Lower lobe of right lung (tissue), 2 donors: ENCODE measurements at regions not wholly inside any gene's neighbourhood (a gene's known extent, or its start where the extent isn't known, plus 50 kb on each side); places are given as distances from the start of the nearest gene placed in this dataset.

ENCODE experiments used
- ATAC-seq, 2 donors: fragments of 200-7000 bp; cut with Tn5 transposase; one replicate each; pipeline ENCODE4 v1.9.1; 2020 to 2022; ENCODE audit warnings: mild to moderate bottlenecking in 2 of 2, moderate library complexity in 2 of 2
- DNase-seq: peaks from one replicate; pipeline ENCODE4 v3.0.0-alpha.2; 2020
- H3K27ac ChIP-seq: fragments of 200-600 bp; one replicate; pipeline ENCODE4 v1.8.0; 2022
- H3K27me3 ChIP-seq: fragments of 200-600 bp; one replicate; pipeline ENCODE4 v1.8.0; 2022; ENCODE audit warnings: low read depth
- H3K36me3 ChIP-seq: fragments of 200-600 bp; one replicate; pipeline ENCODE4 v1.8.0; 2022; ENCODE audit warnings: mild to moderate bottlenecking
- H3K4me1 ChIP-seq: fragments of 200-600 bp; one replicate; pipeline ENCODE4 v1.8.0; 2022
- H3K4me3 ChIP-seq: fragments of 200-600 bp; one replicate; pipeline ENCODE4 v1.8.0; 2022; ENCODE audit warnings: mild to moderate bottlenecking
- H3K9me3 ChIP-seq: fragments of 200-600 bp; one replicate; pipeline ENCODE4 v1.8.0; 2022
- intact Hi-C: fragments of 100-400 bp; cut with DNase I; formaldehyde crosslinking; loops from one replicate; pipeline ENCODE4 v1.11.0; 2022
- TF ChIP-seq, protein P1 (sequence below): fragments of 200-600 bp; IDR thresholded peaks from one replicate; pipeline ENCODE4 v1.8.0; 2022; ENCODE audit warnings: antibody characterized with exemption, mild to moderate bottlenecking
- donor health status: DM: no; HTN: yes; CAD: no; lungs with severe emphysema.

DNA sequence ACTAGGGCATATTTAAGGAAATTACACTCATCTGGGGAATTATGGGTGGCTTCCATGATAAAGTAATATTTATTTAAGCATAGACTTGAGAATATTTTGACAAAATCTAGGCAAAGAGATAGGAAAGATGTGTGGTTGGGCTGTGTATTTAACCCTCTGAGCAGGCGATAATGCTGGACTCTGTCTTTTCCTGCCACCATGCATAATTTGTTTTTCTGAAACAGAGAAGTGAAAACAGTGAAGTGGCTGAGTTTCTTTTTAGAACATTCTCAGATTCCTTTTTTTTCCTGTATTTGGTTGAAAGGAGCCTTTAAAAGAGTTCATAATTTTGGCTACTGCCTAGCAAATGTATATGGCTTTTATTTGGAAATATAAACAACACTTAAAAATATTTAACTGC is 104.8 kb upstream of the CDH19 start:
- H3K27ac ChIP-seq, result no peak overlapping the region
- DNase-seq (no peak), ATAC-seq (no peak)
- TF ChIP-seq, protein P1, sequence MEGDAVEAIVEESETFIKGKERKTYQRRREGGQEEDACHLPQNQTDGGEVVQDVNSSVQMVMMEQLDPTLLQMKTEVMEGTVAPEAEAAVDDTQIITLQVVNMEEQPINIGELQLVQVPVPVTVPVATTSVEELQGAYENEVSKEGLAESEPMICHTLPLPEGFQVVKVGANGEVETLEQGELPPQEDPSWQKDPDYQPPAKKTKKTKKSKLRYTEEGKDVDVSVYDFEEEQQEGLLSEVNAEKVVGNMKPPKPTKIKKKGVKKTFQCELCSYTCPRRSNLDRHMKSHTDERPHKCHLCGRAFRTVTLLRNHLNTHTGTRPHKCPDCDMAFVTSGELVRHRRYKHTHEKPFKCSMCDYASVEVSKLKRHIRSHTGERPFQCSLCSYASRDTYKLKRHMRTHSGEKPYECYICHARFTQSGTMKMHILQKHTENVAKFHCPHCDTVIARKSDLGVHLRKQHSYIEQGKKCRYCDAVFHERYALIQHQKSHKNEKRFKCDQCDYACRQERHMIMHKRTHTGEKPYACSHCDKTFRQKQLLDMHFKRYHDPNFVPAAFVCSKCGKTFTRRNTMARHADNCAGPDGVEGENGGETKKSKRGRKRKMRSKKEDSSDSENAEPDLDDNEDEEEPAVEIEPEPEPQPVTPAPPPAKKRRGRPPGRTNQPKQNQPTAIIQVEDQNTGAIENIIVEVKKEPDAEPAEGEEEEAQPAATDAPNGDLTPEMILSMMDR, result no peak
- no peak overlapping the region for H3K4me3 ChIP-seq
- no peaks in the 10 kb centered on the region for H3K4me1 ChIP-seq
- intact Hi-C loops, result no loop called here
- H3K27me3 ChIP-seq, result no peaks in the 10 kb centered on the region
- H3K9me3 ChIP-seq, result no peaks in the 10 kb centered on the region
- no peaks in the 10 kb centered on the region for H3K36me3 ChIP-seq

DNA sequence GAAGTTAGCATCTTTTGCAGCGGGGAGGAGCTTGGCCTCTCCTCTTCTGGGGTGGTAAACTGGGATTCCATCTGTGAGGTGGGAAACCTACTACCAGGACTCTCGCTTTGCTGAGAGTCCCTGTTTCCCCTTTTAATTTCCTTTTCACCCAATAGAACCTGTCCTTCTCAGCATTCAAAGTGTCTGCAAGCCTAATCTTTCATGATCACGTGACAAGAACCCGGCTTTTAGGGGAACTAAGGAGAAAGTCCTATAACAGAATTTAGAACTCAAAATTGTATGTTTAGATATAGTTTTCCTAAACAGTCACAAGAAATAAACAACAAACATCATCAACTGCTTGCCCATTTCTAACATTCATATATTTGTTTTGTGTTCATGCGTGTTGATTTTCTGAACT is 103.6 kb upstream of the CDH19 start:
- Histone ChIP-seq H3K27me3 (no peaks in the 10 kb centered on the region), H3K4me1 (no peaks in the 10 kb centered on the region), H3K27ac (no peak overlapping the region), H3K9me3 (no peaks in the 10 kb centered on the region), H3K4me3 (no peak overlapping the region), H3K36me3 (no peaks in the 10 kb centered on the region)
- ATAC-seq (no peak), DNase-seq (no peak)
- TF ChIP-seq, protein P1, result no peak
- intact Hi-C loops, result no loop called here

DNA sequence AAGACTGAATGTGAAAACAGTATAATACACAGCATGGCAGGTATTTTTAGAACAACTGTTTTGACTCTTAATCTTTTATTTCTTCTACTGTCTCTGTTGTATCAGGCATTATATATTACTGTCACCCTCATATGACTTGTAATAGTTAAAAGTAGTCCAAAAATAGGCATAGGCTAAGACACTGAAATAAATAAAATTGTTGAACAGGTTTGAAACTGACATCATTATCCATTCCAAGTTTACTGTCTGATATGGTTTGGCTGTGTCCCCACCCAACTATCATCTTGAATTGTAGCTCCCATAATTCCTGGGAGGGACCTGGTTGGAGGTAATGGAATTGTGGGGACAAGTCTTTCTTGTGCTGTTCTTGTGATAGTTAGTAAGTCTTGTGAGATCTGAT is 91.4 kb upstream of the CDH19 start:
- Histone ChIP-seq H3K9me3 (no peaks in the 10 kb centered on the region), H3K4me1 (no peaks in the 10 kb centered on the region), H3K36me3 (no peaks in the 10 kb centered on the region), H3K4me3 (no peak overlapping the region), H3K27me3 (no peaks in the 10 kb centered on the region), H3K27ac (no peak overlapping the region)
- TF ChIP-seq, protein P1, result no peak
- intact Hi-C loops, result no loop called here
- DNase-seq (no peak), ATAC-seq (no peak)

DNA sequence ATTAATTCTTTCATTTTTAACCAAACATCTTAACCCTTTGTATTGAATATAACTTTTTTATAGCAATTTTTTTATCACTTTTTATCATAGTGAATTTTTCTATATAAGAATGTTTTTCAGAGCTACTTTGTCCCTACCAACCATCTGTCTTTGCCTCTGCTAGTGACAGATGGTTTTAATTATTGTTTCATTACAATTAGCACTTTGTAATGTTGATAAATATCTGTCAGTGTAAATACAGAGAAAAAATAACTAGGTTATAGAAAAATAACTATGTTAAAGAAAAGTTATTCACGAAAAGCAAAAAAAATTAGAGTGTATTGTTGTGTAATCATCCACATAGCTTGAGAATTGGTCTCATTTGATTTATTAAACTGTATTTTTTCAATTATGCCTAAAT is 91.0 kb upstream of the CDH19 start:
- no peaks in the 10 kb centered on the region for H3K36me3 ChIP-seq

DNA sequence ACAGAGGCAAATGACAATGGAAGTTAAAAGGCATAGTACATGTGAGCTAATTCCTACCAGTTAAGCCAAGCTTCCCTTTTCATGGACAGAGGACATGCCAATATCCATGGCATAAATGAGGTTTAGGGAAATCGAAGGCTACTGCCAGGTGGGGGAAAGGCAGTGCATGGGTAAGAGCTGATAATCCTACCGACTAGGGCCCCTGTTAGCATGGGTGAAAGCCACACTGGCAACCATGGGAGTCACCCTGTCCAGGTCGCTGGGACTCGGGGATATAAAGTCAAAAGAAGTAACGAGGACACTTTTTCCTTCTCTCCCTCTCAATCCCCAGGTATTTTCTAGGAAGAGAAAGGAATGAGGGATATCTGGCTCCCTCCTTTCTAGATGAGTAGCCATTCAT is 83.7 kb upstream of the CDH19 start:
- ATAC-seq (no peak), DNase-seq (no peak)
- Histone ChIP-seq H3K27ac (no peak overlapping the region), H3K9me3 (peaks cover 14% of the 10 kb centered on the region), H3K36me3 (no peaks in the 10 kb centered on the region), H3K27me3 (no peaks in the 10 kb centered on the region), H3K4me3 (no peak overlapping the region), H3K4me1 (no peaks in the 10 kb centered on the region)
- intact Hi-C loops, result no loop called here
- TF ChIP-seq, protein P1, result no peak

More for the DNA sequence above, 91.0 kb upstream of the CDH19 start:
- Histone ChIP-seq H3K4me3 (no peak overlapping the region), H3K4me1 (no peaks in the 10 kb centered on the region), H3K27me3 (no peaks in the 10 kb centered on the region), H3K9me3 (no peaks in the 10 kb centered on the region), H3K27ac (no peak overlapping the region)
- ATAC-seq, result no peak
- TF ChIP-seq, protein P1, result no peak
- intact Hi-C loops, result no loop called here
- DNase-seq, result no peak

DNA sequence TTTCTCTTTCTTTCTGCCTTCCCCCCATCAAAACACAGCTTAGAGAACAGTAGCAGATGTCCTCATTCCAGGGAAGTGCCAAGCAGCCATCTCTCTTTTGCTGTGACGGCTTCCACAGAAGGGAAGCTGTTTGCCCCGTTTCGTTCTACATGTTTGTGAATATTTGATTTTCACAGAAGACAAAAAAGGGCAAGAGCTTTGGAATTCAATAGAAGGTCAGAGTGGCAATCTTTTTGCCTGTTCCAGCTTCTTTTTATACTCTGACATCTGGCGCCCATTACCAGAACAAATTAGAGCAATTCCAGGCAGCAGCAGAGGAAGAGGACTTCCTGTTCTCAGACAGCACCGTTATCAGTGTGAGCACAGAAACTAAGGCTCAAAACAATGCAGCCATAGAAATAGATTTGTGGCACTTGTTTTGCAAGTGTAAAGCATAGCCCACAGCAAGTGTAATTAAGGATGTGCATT is 79.0 kb upstream of the CDH19 start:
- Histone ChIP-seq H3K4me3 (peak overlapping the region; percentile 27), H3K4me1 (no peaks in the 10 kb centered on the region), H3K36me3 (no peaks in the 10 kb centered on the region), H3K9me3 (peaks cover 11% of the 10 kb centered on the region), H3K27ac (peak overlapping the region; percentile 46), H3K27me3 (no peaks in the 10 kb centered on the region)
- no peak for DNase-seq
- peak in 1 of 2 donors; percentile 53 for ATAC-seq
- TF ChIP-seq, protein P1, result no peak
- intact Hi-C loops, result no loop called here
